ENCODE measurements at regions not wholly inside any gene's neighbourhood (a gene's known extent, or its start where the extent isn't known, plus 50 kb on each side); places are given as distances from the start of the nearest gene placed in this dataset.

- no peaks in the 10 kb centered on the region for H3K27me3 ChIP-seq (replicated peaks; ENCODE audit: control insufficient read depth, insufficient read depth, low read length)
- no peaks in the 10 kb centered on the region for H3K36me3 ChIP-seq (ENCODE audit: control insufficient read depth, insufficient read depth, low read length, severe bottlenecking)
- no peaks in the 10 kb centered on the region for H3K4me1 ChIP-seq (ENCODE audit: control insufficient read depth, insufficient read depth, low read length)
- H3K9me3 ChIP-seq (ENCODE audit: control insufficient read depth, low read length), result no peaks in the 10 kb centered on the region
- no peak overlapping the region for H3K9ac ChIP-seq (ENCODE audit: low read length)
- no peak overlapping the region for H3K4me3 ChIP-seq (ENCODE audit: low read length)
- DNase-seq (ENCODE audit: low read depth), result no peak
Measured at GRCh38 chr10:107364872-107365271, 200.4 kb upstream of the SORCS1 start.

GRCh38 chr10:107362306-107362705 lies 197.8 kb upstream of the SORCS1 start:
- no peak for DNase-seq (ENCODE audit: low read depth)
- H3K9ac ChIP-seq (ENCODE audit: low read length), result no peak overlapping the region
- H3K4me1 ChIP-seq (ENCODE audit: control insufficient read depth, insufficient read depth, low read length), result no peaks in the 10 kb centered on the region
- no peaks in the 10 kb centered on the region for H3K36me3 ChIP-seq (ENCODE audit: control insufficient read depth, insufficient read depth, low read length, severe bottlenecking)
- H3K4me3 ChIP-seq (ENCODE audit: low read length), result no peak overlapping the region
- no peaks in the 10 kb centered on the region for H3K9me3 ChIP-seq (ENCODE audit: control insufficient read depth, low read length)
- H3K27me3 ChIP-seq (replicated peaks; ENCODE audit: control insufficient read depth, insufficient read depth, low read length), result no peaks in the 10 kb centered on the region

- H3K4me1 ChIP-seq (ENCODE audit: control insufficient read depth, insufficient read depth, low read length), result no peaks in the 10 kb centered on the region
- no peaks in the 10 kb centered on the region for H3K36me3 ChIP-seq (ENCODE audit: control insufficient read depth, insufficient read depth, low read length, severe bottlenecking)
- no peak for DNase-seq (ENCODE audit: low read depth)
- H3K9ac ChIP-seq (ENCODE audit: low read length), result no peak overlapping the region
- no peak overlapping the region for H3K4me3 ChIP-seq (ENCODE audit: low read length)
- no peaks in the 10 kb centered on the region for H3K27me3 ChIP-seq (replicated peaks; ENCODE audit: control insufficient read depth, insufficient read depth, low read length)
- H3K9me3 ChIP-seq (ENCODE audit: control insufficient read depth, low read length), result no peaks in the 10 kb centered on the region
Measured at GRCh38 chr10:107357033-107357432, 192.5 kb upstream of the SORCS1 start.

- Histone ChIP-seq H3K27me3 (replicated peaks; ENCODE audit: control insufficient read depth, insufficient read depth, low read length) (no peaks in the 10 kb centered on the region), H3K9me3 (ENCODE audit: control insufficient read depth, low read length) (no peaks in the 10 kb centered on the region), H3K4me3 (ENCODE audit: low read length) (no peak overlapping the region), H3K4me1 (ENCODE audit: control insufficient read depth, insufficient read depth, low read length) (no peaks in the 10 kb centered on the region), H3K36me3 (ENCODE audit: control insufficient read depth, insufficient read depth, low read length, severe bottlenecking) (no peaks in the 10 kb centered on the region), H3K9ac (ENCODE audit: low read length) (no peak overlapping the region)
- DNase-seq (ENCODE audit: low read depth), result no peak
Measured at GRCh38 chr10:107356396-107356795, 191.9 kb upstream of the SORCS1 start.

- no peak for DNase-seq (ENCODE audit: low read depth)
- Histone ChIP-seq H3K36me3 (ENCODE audit: control insufficient read depth, insufficient read depth, low read length, severe bottlenecking) (no peaks in the 10 kb centered on the region), H3K27me3 (replicated peaks; ENCODE audit: control insufficient read depth, insufficient read depth, low read length) (no peaks in the 10 kb centered on the region), H3K9me3 (ENCODE audit: control insufficient read depth, low read length) (no peaks in the 10 kb centered on the region), H3K4me1 (ENCODE audit: control insufficient read depth, insufficient read depth, low read length) (no peaks in the 10 kb centered on the region), H3K4me3 (ENCODE audit: low read length) (no peak overlapping the region), H3K9ac (ENCODE audit: low read length) (no peak overlapping the region)
Measured at GRCh38 chr10:107342711-107343110, 178.2 kb upstream of the SORCS1 start.

GRCh38 chr10:107341281-107341680 lies 176.8 kb upstream of the SORCS1 start:
- no peak overlapping the region for H3K9ac ChIP-seq (ENCODE audit: low read length)
- H3K4me3 ChIP-seq (ENCODE audit: low read length), result no peak overlapping the region
- H3K27me3 ChIP-seq (replicated peaks; ENCODE audit: control insufficient read depth, insufficient read depth, low read length), result no peaks in the 10 kb centered on the region
- H3K9me3 ChIP-seq (ENCODE audit: control insufficient read depth, low read length), result no peaks in the 10 kb centered on the region
- no peaks in the 10 kb centered on the region for H3K4me1 ChIP-seq (ENCODE audit: control insufficient read depth, insufficient read depth, low read length)
- DNase-seq (ENCODE audit: low read depth), result no peak
- H3K36me3 ChIP-seq (ENCODE audit: control insufficient read depth, insufficient read depth, low read length, severe bottlenecking), result no peaks in the 10 kb centered on the region

- H3K36me3 ChIP-seq (ENCODE audit: control insufficient read depth, insufficient read depth, low read length, severe bottlenecking), result no peaks in the 10 kb centered on the region
- DNase-seq (ENCODE audit: low read depth), result no peak
- no peaks in the 10 kb centered on the region for H3K9me3 ChIP-seq (ENCODE audit: control insufficient read depth, low read length)
- no peaks in the 10 kb centered on the region for H3K27me3 ChIP-seq (replicated peaks; ENCODE audit: control insufficient read depth, insufficient read depth, low read length)
- H3K4me3 ChIP-seq (ENCODE audit: low read length), result no peak overlapping the region
- H3K4me1 ChIP-seq (ENCODE audit: control insufficient read depth, insufficient read depth, low read length), result no peaks in the 10 kb centered on the region
- H3K9ac ChIP-seq (ENCODE audit: low read length), result no peak overlapping the region
Measured at GRCh38 chr10:107340326-107340725, 175.8 kb upstream of the SORCS1 start.

- no peak overlapping the region for H3K4me3 ChIP-seq (ENCODE audit: low read length)
- no peak for DNase-seq (ENCODE audit: low read depth)
- H3K4me1 ChIP-seq (ENCODE audit: control insufficient read depth, insufficient read depth, low read length), result no peaks in the 10 kb centered on the region
- H3K9ac ChIP-seq (ENCODE audit: low read length), result no peak overlapping the region
- no peaks in the 10 kb centered on the region for H3K9me3 ChIP-seq (ENCODE audit: control insufficient read depth, low read length)
- no peaks in the 10 kb centered on the region for H3K27me3 ChIP-seq (replicated peaks; ENCODE audit: control insufficient read depth, insufficient read depth, low read length)
- no peaks in the 10 kb centered on the region for H3K36me3 ChIP-seq (ENCODE audit: control insufficient read depth, insufficient read depth, low read length, severe bottlenecking)
Measured at GRCh38 chr10:107336061-107336460, 171.6 kb upstream of the SORCS1 start.

GRCh38 chr10:107317592-107317991 lies 153.1 kb upstream of the SORCS1 start:
- no peaks in the 10 kb centered on the region for H3K4me1 ChIP-seq (ENCODE audit: control insufficient read depth, insufficient read depth, low read length)
- H3K9me3 ChIP-seq (ENCODE audit: control insufficient read depth, low read length), result no peaks in the 10 kb centered on the region
- H3K9ac ChIP-seq (ENCODE audit: low read length), result no peak overlapping the region
- no peak for DNase-seq (ENCODE audit: low read depth)
- H3K36me3 ChIP-seq (ENCODE audit: control insufficient read depth, insufficient read depth, low read length, severe bottlenecking), result no peaks in the 10 kb centered on the region
- no peaks in the 10 kb centered on the region for H3K27me3 ChIP-seq (replicated peaks; ENCODE audit: control insufficient read depth, insufficient read depth, low read length)
- no peak overlapping the region for H3K4me3 ChIP-seq (ENCODE audit: low read length)

- no peak for DNase-seq (ENCODE audit: low read depth)
- Histone ChIP-seq H3K4me1 (ENCODE audit: control insufficient read depth, insufficient read depth, low read length) (no peaks in the 10 kb centered on the region), H3K4me3 (ENCODE audit: low read length) (no peak overlapping the region), H3K27me3 (replicated peaks; ENCODE audit: control insufficient read depth, insufficient read depth, low read length) (peaks cover 3% of the 10 kb centered on the region), H3K9me3 (ENCODE audit: control insufficient read depth, low read length) (no peaks in the 10 kb centered on the region), H3K36me3 (ENCODE audit: control insufficient read depth, insufficient read depth, low read length, severe bottlenecking) (no peaks in the 10 kb centered on the region), H3K9ac (ENCODE audit: low read length) (no peak overlapping the region)
Measured at GRCh38 chr10:107303203-107303602, 138.7 kb upstream of the SORCS1 start.

GRCh38 chr10:107299606-107300005 lies 135.1 kb upstream of the SORCS1 start:
- Histone ChIP-seq H3K9me3 (ENCODE audit: control insufficient read depth, low read length) (no peaks in the 10 kb centered on the region), H3K9ac (ENCODE audit: low read length) (no peak overlapping the region), H3K4me3 (ENCODE audit: low read length) (no peak overlapping the region), H3K4me1 (ENCODE audit: control insufficient read depth, insufficient read depth, low read length) (no peaks in the 10 kb centered on the region), H3K27me3 (replicated peaks; ENCODE audit: control insufficient read depth, insufficient read depth, low read length) (no peaks in the 10 kb centered on the region), H3K36me3 (ENCODE audit: control insufficient read depth, insufficient read depth, low read length, severe bottlenecking) (no peaks in the 10 kb centered on the region)
- no peak for DNase-seq (ENCODE audit: low read depth)

GRCh38 chr10:107284187-107284586 lies 119.7 kb upstream of the SORCS1 start:
- H3K9me3 ChIP-seq (ENCODE audit: control insufficient read depth, low read length), result no peaks in the 10 kb centered on the region
- H3K4me3 ChIP-seq (ENCODE audit: low read length), result no peak overlapping the region
- no peak overlapping the region for H3K9ac ChIP-seq (ENCODE audit: low read length)
- no peaks in the 10 kb centered on the region for H3K4me1 ChIP-seq (ENCODE audit: control insufficient read depth, insufficient read depth, low read length)
- no peaks in the 10 kb centered on the region for H3K27me3 ChIP-seq (replicated peaks; ENCODE audit: control insufficient read depth, insufficient read depth, low read length)
- DNase-seq (ENCODE audit: low read depth), result no peak
- H3K36me3 ChIP-seq (ENCODE audit: control insufficient read depth, insufficient read depth, low read length, severe bottlenecking), result no peaks in the 10 kb centered on the region

Measured in adipocyte (in vitro differentiated cells).